H9 (cell line): ENCODE measurements at regions not wholly inside any gene's neighbourhood (a gene's known extent, or its start where the extent isn't known, plus 50 kb on each side); places are given as distances from the start of the nearest gene placed in this dataset.

Experiments
- DNase-seq: peaks from one replicate; pipeline ENCODE4 v3.0.0-alpha.2; 2017
- H2AFZ ChIP-seq: one replicate; pipeline ENCODE4 v1.6.1; 2013; ENCODE audit warnings: mild to moderate bottlenecking, low read length, control low read depth, moderate library complexity
- H2AK5ac ChIP-seq: 2 replicates; pipeline ENCODE4 v1.6.1; 2013; ENCODE audit warnings: low read length, control low read depth, mixed read lengths; ENCODE audit not compliant: insufficient read length
- H2BK120ac ChIP-seq: one replicate; pipeline ENCODE4 v1.6.1; 2013; ENCODE audit warnings: low read depth, mild to moderate bottlenecking, low read length, control low read depth, inconsistent platforms; ENCODE audit not compliant: poor library complexity, severe bottlenecking
- H2BK12ac ChIP-seq: 2 replicates; pipeline ENCODE4 v1.6.1; 2013; ENCODE audit warnings: low read length, control low read depth, mixed read lengths, low read depth; ENCODE audit not compliant: insufficient read length
- H2BK15ac ChIP-seq: 2 replicates; pipeline ENCODE4 v1.6.1; 2013; ENCODE audit warnings: low read depth, low read length, control low read depth
- H2BK20ac ChIP-seq: one replicate; pipeline ENCODE4 v1.6.1; 2013; ENCODE audit warnings: low read depth, mild to moderate bottlenecking, low read length, control low read depth, inconsistent platforms; ENCODE audit not compliant: poor library complexity, severe bottlenecking
- H2BK5ac ChIP-seq: 2 replicates; pipeline ENCODE4 v1.6.1; 2013; ENCODE audit warnings: low read length, control low read depth, mixed read lengths; ENCODE audit not compliant: insufficient read length
- H3K14ac ChIP-seq: 2 replicates; pipeline ENCODE4 v1.6.1; 2013; ENCODE audit warnings: low read length, control low read depth; ENCODE audit not compliant: insufficient read depth
- H3K18ac ChIP-seq: 2 replicates; pipeline ENCODE4 v1.6.1; 2013; ENCODE audit warnings: low read depth, mild to moderate bottlenecking, mixed read lengths, low read length, control low read depth; ENCODE audit not compliant: insufficient read length
- H3K23ac ChIP-seq: 2 replicates; pipeline ENCODE4 v1.6.1; 2013; ENCODE audit warnings: low read length, control low read depth, mixed read lengths, low read depth; ENCODE audit not compliant: insufficient read length
- H3K23me2 ChIP-seq: 2 replicates; pipeline ENCODE4 v1.6.1; 2013; ENCODE audit warnings: low read depth, mild to moderate bottlenecking, mixed read lengths, low read length, control low read depth; ENCODE audit not compliant: insufficient read length, poor library complexity, severe bottlenecking
- H3K27ac ChIP-seq: 2 replicates; pipeline ENCODE4 v1.5.1; 2013; ENCODE audit warnings: low read length, control low read depth, mixed read lengths, low read depth; ENCODE audit not compliant: insufficient read length
- H3K27me3 ChIP-seq: 2 replicates; pipeline ENCODE4 v1.6.1; 2013; ENCODE audit warnings: low read length, control low read depth, inconsistent platforms; ENCODE audit not compliant: insufficient read depth
- H3K4ac ChIP-seq: 2 replicates; pipeline ENCODE4 v1.6.1; 2013; ENCODE audit warnings: low read depth, mild to moderate bottlenecking, control low read depth, inconsistent platforms, low read length, moderate library complexity
- H3K4me1 ChIP-seq: 2 replicates; pipeline ENCODE4 v1.6.1; 2013; ENCODE audit warnings: low read length, control low read depth, inconsistent platforms; ENCODE audit not compliant: insufficient read depth
- H3K4me2 ChIP-seq: 2 replicates; pipeline ENCODE4 v1.6.1; 2013; ENCODE audit warnings: low read length, control low read depth, mixed read lengths; ENCODE audit not compliant: insufficient read length, insufficient read depth
- H3K56ac ChIP-seq: 2 replicates; pipeline ENCODE4 v1.6.1; 2013; ENCODE audit warnings: low read depth, mild to moderate bottlenecking, mixed read lengths, low read length, control low read depth; ENCODE audit not compliant: insufficient read length
- H3K79me1 ChIP-seq: 2 replicates; pipeline ENCODE4 v1.6.1; 2013; ENCODE audit warnings: low read depth, mild to moderate bottlenecking, moderate library complexity, low read length, control low read depth, inconsistent platforms; ENCODE audit not compliant: insufficient read depth, poor library complexity, severe bottlenecking
- H3K79me2 ChIP-seq: 2 replicates; pipeline ENCODE4 v1.6.1; 2013; ENCODE audit warnings: low read length, control low read depth, inconsistent platforms; ENCODE audit not compliant: insufficient read depth
- H3K9ac ChIP-seq: 2 replicates; pipeline ENCODE4 v1.6.1; 2013; ENCODE audit warnings: low read length, control low read depth, mixed read lengths; ENCODE audit not compliant: insufficient read length; ENCODE audit errors: extremely low read depth
- H3K9me3 ChIP-seq: one replicate; pipeline ENCODE4 v1.6.1; 2013; ENCODE audit warnings: low read depth, low read length, inconsistent platforms; ENCODE audit not compliant: control insufficient read depth
- H3T11ph ChIP-seq: one replicate; pipeline ENCODE4 v1.6.1; 2013; ENCODE audit warnings: mild to moderate bottlenecking, low read length, control low read depth, inconsistent platforms
- H4K20me1 ChIP-seq: one replicate; pipeline ENCODE4 v1.6.1; 2013; ENCODE audit not compliant: control insufficient read depth, insufficient read length, insufficient read depth
- H4K5ac ChIP-seq: 2 replicates; pipeline ENCODE4 v1.6.1; 2013; ENCODE audit warnings: low read depth, mild to moderate bottlenecking, mixed read lengths, low read length, control low read depth; ENCODE audit not compliant: insufficient read length
- H4K8ac ChIP-seq: replicated peaks from 2 replicates; pipeline ENCODE4 v1.6.1; 2013; ENCODE audit warnings: low read length, control low read depth, mixed read lengths, low read depth; ENCODE audit not compliant: insufficient read length
- H4K91ac ChIP-seq: 2 replicates; pipeline ENCODE4 v1.6.1; 2013; ENCODE audit warnings: low read depth, mild to moderate bottlenecking, moderate library complexity, mixed read lengths, low read length, control low read depth; ENCODE audit not compliant: insufficient read length
- H3K27ac Mint-ChIP-seq, 3 experiments: 2 replicates in 2 of 3; 3 replicates in 1 of 3; pipeline ENCODE4 v1.8.0; 2020 to 2021; ENCODE audit warnings: mixed read lengths in 3 of 3, mild to moderate bottlenecking in 1 of 3, moderate library complexity in 1 of 3
- H3K27me3 Mint-ChIP-seq: 2 replicates; pipeline ENCODE4 v1.8.0; 2021; ENCODE audit warnings: low read depth, mild to moderate bottlenecking, moderate library complexity, mixed read lengths
- H3K36me3 Mint-ChIP-seq, 3 experiments: 2 replicates in 2 of 3; 3 replicates in 1 of 3; pipeline ENCODE4 v1.8.0; 2020 to 2021; ENCODE audit warnings: low read depth in 3 of 3, mixed read lengths in 3 of 3; ENCODE audit not compliant: insufficient read depth in 1 of 3
- H3K4me1 Mint-ChIP-seq, 2 experiments: 2 replicates each; pipeline ENCODE4 v1.8.0; 2020; ENCODE audit warnings: mixed read lengths in 2 of 2
- H3K4me3 Mint-ChIP-seq, 2 experiments: 2 replicates in 1 of 2; 3 replicates in 1 of 2; pipeline ENCODE4 v1.8.0; 2020 to 2021; ENCODE audit warnings: mild to moderate bottlenecking in 2 of 2, mixed read lengths in 2 of 2, moderate library complexity in 1 of 2
- H3K9me3 Mint-ChIP-seq, 2 experiments: 2 replicates in 1 of 2; 3 replicates in 1 of 2; pipeline ENCODE4 v1.8.0; 2020; ENCODE audit warnings: mild to moderate bottlenecking in 2 of 2, mixed read lengths in 2 of 2, moderate library complexity in 1 of 2
- WGBS: extraction: QIAGEN DNeasy Blood & Tissue Kit; methylation state at CpG from one replicate; pipeline ENCODE4 v1.1.7; 2013; ENCODE audit warnings: missing lambda C conversion rate, low lambda C conversion rate, mixed read lengths; ENCODE audit not compliant: insufficient read length; ENCODE audit errors: extremely low coverage; 5-methylcytosine and 5-hydroxymethylcytosine counted together
- TF ChIP-seq, protein P1 (sequence below): fragments of 200-600 bp; sonication (generic); conservative IDR thresholded peaks from 3 replicates; pipeline ENCODE4 v1.8.0; 2021; ENCODE audit warnings: antibody characterized with exemption, mild to moderate bottlenecking

GRCh38 chr4:159455675-159456237 is 352.9 kb downstream of the RAPGEF2 start:
- Histone ChIP-seq H3K23me2 (no peaks in the 10 kb centered on the region), H2AK5ac (no peak overlapping the region), H4K20me1 (no peaks in the 10 kb centered on the region), H3K56ac (no peak overlapping the region), H2BK12ac (no peak overlapping the region), H3K4me1 (no peaks in the 10 kb centered on the region), H3K4ac (no peak overlapping the region), H3K18ac (no peak overlapping the region), H2BK20ac (no peak overlapping the region), H3K9me3 (no peaks in the 10 kb centered on the region), H3K27ac (no peak overlapping the region), H3K4me2 (no peak overlapping the region), H3K79me1 (no peaks in the 10 kb centered on the region), H2BK15ac (no peak overlapping the region), H3K79me2 (no peaks in the 10 kb centered on the region), H4K8ac (no peak overlapping the region), H4K5ac (no peak overlapping the region), H3T11ph (no peak overlapping the region), H3K14ac (no peak overlapping the region), H2BK5ac (no peak overlapping the region), H2BK120ac (no peak overlapping the region), H3K9ac (no peak overlapping the region), H2AFZ (no peak overlapping the region), H4K91ac (no peak overlapping the region), H3K27me3 (no peaks in the 10 kb centered on the region), H3K23ac (no peak overlapping the region)
- no CpG with 5 or more reads among the region's 3 CpGs for WGBS
- Mint-ChIP-seq H3K9me3 (no peaks in the 10 kb centered on the region), H3K27ac (no peak overlapping the region), H3K4me1 (peaks cover 0 to 3% of the 10 kb centered on the region in 2 experiments; a peak in 2 of 4 replicates), H3K36me3 (no peaks in the 10 kb centered on the region), H3K4me3 (no peak overlapping the region), H3K27me3 (peaks cover 3% of the 10 kb centered on the region; the same call in 1 of the 2 replicates)
- no peak for DNase-seq
- TF ChIP-seq, protein P1, sequence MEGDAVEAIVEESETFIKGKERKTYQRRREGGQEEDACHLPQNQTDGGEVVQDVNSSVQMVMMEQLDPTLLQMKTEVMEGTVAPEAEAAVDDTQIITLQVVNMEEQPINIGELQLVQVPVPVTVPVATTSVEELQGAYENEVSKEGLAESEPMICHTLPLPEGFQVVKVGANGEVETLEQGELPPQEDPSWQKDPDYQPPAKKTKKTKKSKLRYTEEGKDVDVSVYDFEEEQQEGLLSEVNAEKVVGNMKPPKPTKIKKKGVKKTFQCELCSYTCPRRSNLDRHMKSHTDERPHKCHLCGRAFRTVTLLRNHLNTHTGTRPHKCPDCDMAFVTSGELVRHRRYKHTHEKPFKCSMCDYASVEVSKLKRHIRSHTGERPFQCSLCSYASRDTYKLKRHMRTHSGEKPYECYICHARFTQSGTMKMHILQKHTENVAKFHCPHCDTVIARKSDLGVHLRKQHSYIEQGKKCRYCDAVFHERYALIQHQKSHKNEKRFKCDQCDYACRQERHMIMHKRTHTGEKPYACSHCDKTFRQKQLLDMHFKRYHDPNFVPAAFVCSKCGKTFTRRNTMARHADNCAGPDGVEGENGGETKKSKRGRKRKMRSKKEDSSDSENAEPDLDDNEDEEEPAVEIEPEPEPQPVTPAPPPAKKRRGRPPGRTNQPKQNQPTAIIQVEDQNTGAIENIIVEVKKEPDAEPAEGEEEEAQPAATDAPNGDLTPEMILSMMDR: peak; percentile 76
